Psoas muscle (tissue), 7 donors: ENCODE measurements at regions not wholly inside any gene's neighbourhood (a gene's known extent, or its start where the extent isn't known, plus 50 kb on each side); places are given as distances from the start of the nearest gene placed in this dataset.

Source experiments
- ATAC-seq, 4 donors: fragments of 200-7000 bp; cut with Tn5 transposase; one replicate each; pipeline ENCODE4 v1.9.1; 2020; ENCODE audit warnings: moderate library complexity in 3 of 4, mild to moderate bottlenecking in 2 of 4
- DNase-seq, 2 donors: peaks; one replicate each; pipeline ENCODE4 v3.0.0-alpha.2; 2020
- H3K27ac ChIP-seq: fragments of 200-600 bp; one replicate; pipeline ENCODE4 v1.8.0; 2022
- H3K27me3 ChIP-seq, 3 donors: fragments of 200-600 bp in 1 of 3; one replicate each; pipeline versions ENCODE4 v1.6.1 to v1.8.0; 2013 to 2022; ENCODE audit warnings: low read length in 2 of 3, mild to moderate bottlenecking in 2 of 3, moderate library complexity in 1 of 3; ENCODE audit not compliant: insufficient read depth in 3 of 3
- H3K36me3 ChIP-seq, 2 donors: fragments of 200-600 bp in 1 of 2; one replicate each; pipeline versions ENCODE4 v1.6.1 to v1.8.0; 2013 to 2022; ENCODE audit warnings: low read depth in 1 of 2, mild to moderate bottlenecking in 1 of 2, moderate library complexity in 1 of 2; ENCODE audit not compliant: insufficient read depth in 1 of 2
- H3K4me1 ChIP-seq: fragments of 200-600 bp; one replicate; pipeline ENCODE4 v1.8.0; 2022
- H3K4me3 ChIP-seq: fragments of 200-600 bp; one replicate; pipeline ENCODE4 v1.8.0; 2022; ENCODE audit warnings: mild to moderate bottlenecking
- H3K9me3 ChIP-seq: fragments of 200-600 bp; one replicate; pipeline ENCODE4 v1.8.0; 2022
- WGBS, 3 donors: extraction: QIAGEN DNeasy Blood & Tissue Kit; methylation state at CpG; one replicate each; pipeline versions ENCODE4 v1.1.6 to v1.1.7; 2013; 5-methylcytosine and 5-hydroxymethylcytosine counted together
- intact Hi-C, 2 donors: fragments of 100-400 bp; cut with DNase I; formaldehyde crosslinking; loops; one replicate each; pipeline versions ENCODE4 v1.11.0 to v1.14.2; 2022
- TF ChIP-seq, protein P1 (sequence below): fragments of 200-600 bp; IDR thresholded peaks from one replicate; pipeline ENCODE4 v1.8.0; 2022; ENCODE audit warnings: antibody characterized with exemption
- donor health status: healthy with polysubstance abuse.
- donor health status: DM: no; HTN: no; CAD: no; lungs with moderate emphysema.
- donor health status: Bipolar disorder and iron deficiency.
- donor health status: healthy.
- donor health status: DM: yes; HTN: yes; CAD: no.
- donor health status: DM: no; HTN: no; CAD: no.
- donor health status: DM: yes; HTN: yes; CAD: no.

DNA sequence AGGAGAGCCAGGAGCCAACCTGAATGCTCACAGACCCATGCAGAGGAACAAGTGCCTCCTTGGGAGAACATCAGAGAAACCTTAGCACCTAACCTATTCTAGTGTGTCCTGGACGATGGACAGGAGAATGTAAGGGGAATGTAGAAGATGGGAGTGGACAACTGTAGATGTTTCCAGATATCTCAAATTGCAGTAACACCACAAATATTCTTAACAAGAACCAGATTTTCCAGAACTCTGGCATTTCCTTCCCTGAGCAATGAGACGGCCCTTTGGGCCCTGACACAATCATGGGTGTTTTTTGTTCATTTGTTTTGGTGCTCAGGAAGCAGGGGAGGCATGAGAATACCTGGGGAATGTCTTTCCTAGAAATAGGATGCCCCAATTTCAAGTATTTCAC, 196.1 kb upstream of the PRSS1 start:
- Histone ChIP-seq H3K36me3 (no peaks in the 10 kb centered on the region), H3K4me1 (peaks cover 6% of the 10 kb centered on the region), H3K9me3 (no peaks in the 10 kb centered on the region), H3K27me3 (no peaks in the 10 kb centered on the region), H3K4me3 (no peak overlapping the region), H3K27ac (no peak overlapping the region)
- 85 to 94% (median 85%) methylated on average over 2 of the region's 2 CpGs for WGBS, 3 donors
- no peak for ATAC-seq
- DNase-seq, result no peak
- TF ChIP-seq, protein P1, sequence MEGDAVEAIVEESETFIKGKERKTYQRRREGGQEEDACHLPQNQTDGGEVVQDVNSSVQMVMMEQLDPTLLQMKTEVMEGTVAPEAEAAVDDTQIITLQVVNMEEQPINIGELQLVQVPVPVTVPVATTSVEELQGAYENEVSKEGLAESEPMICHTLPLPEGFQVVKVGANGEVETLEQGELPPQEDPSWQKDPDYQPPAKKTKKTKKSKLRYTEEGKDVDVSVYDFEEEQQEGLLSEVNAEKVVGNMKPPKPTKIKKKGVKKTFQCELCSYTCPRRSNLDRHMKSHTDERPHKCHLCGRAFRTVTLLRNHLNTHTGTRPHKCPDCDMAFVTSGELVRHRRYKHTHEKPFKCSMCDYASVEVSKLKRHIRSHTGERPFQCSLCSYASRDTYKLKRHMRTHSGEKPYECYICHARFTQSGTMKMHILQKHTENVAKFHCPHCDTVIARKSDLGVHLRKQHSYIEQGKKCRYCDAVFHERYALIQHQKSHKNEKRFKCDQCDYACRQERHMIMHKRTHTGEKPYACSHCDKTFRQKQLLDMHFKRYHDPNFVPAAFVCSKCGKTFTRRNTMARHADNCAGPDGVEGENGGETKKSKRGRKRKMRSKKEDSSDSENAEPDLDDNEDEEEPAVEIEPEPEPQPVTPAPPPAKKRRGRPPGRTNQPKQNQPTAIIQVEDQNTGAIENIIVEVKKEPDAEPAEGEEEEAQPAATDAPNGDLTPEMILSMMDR, result no peak
- intact Hi-C loops, result no loop called here

DNA sequence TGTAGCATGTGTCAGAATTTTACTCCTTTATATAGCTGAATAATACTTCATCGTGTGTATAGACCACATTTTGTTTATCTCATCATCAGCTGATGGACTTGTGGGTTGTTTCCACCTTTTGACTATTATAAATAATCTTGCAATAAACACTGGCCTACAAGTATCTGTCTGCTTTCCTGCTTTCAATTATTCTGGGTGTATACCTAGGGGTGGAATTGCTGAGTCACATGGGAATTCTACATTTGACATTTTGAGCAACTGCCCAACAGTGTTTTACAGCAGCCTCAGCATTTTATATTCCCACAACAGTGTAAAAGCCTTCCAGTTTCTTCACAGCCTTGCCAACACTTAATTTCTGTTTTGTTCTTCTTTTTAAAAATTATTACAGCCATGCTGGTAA, 200.3 kb upstream of the PRSS1 start:
- no peak overlapping the region for H3K27ac ChIP-seq
- no peaks in the 10 kb centered on the region for H3K9me3 ChIP-seq
- DNase-seq (no peak), ATAC-seq (no peak)
- H3K36me3 ChIP-seq, result no peaks in the 10 kb centered on the region
- no peaks in the 10 kb centered on the region for H3K4me1 ChIP-seq
- no peak overlapping the region for H3K4me3 ChIP-seq
- intact Hi-C loops, result no loop called here
- WGBS, 3 donors, result 78 to 81% (median 80%) methylated on average over 1 of the region's 1 CpG
- H3K27me3 ChIP-seq, result no peaks in the 10 kb centered on the region
- TF ChIP-seq, protein P1, result no peak

DNA sequence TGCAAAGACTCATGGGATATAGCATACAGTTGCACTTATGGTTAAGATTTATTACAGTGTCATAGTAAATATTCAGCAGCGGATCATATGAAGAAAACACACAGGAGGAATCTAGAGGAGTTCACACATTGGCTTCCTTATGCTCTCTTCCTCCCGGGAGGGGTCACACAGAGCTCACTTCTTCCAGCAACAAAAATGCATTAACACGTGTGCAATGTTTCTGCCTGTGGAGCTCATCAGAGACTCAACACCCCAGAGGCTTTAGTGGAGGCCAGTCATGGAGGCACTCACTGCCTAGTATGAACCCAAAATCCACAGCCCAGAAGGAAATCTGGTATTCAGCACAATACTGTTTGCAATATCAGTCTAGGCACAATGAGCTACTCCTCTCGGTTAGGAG, 202.8 kb upstream of the PRSS1 start:
- no peaks in the 10 kb centered on the region for H3K27me3 ChIP-seq
- TF ChIP-seq, protein P1, result no peak
- no peaks in the 10 kb centered on the region for H3K4me1 ChIP-seq
- DNase-seq (no peak), ATAC-seq (no peak)
- intact Hi-C loops, result no loop called here
- H3K27ac ChIP-seq, result no peak overlapping the region
- H3K9me3 ChIP-seq, result no peaks in the 10 kb centered on the region
- no peak overlapping the region for H3K4me3 ChIP-seq
- H3K36me3 ChIP-seq, result no peaks in the 10 kb centered on the region
- 63 to 69% (median 66%) methylated on average over 4 of the region's 4 CpGs for WGBS, 3 donors

DNA sequence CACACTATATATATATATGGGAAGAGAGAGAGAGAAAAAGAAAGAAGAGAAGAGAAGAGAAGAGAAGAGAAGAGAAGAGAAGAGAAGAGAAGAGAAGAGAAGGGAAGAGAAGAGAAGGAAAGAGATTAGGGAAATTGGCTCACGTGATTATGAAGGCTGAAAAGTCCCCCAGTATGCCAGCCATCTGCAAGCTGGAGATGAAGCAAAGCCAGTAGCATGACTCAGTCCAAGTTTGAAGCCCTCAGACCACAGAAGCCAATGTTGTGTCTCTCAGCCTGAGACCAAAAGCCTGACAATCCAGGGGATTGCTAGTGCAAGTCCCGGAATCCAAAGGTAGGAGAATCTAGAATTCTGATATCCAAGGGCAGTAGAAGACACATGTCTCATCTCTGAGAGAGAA, 206.3 kb upstream of the PRSS1 start:
- Histone ChIP-seq H3K9me3 (no peaks in the 10 kb centered on the region), H3K27me3 (no peaks in the 10 kb centered on the region), H3K36me3 (no peaks in the 10 kb centered on the region), H3K27ac (no peak overlapping the region), H3K4me3 (no peak overlapping the region), H3K4me1 (no peaks in the 10 kb centered on the region)
- no peak for ATAC-seq
- intact Hi-C loops, result no loop called here
- TF ChIP-seq, protein P1, result no peak
- 51 to 62% (median 51%) methylated on average over 2 of the region's 2 CpGs for WGBS, 3 donors
- DNase-seq, result no peak

DNA sequence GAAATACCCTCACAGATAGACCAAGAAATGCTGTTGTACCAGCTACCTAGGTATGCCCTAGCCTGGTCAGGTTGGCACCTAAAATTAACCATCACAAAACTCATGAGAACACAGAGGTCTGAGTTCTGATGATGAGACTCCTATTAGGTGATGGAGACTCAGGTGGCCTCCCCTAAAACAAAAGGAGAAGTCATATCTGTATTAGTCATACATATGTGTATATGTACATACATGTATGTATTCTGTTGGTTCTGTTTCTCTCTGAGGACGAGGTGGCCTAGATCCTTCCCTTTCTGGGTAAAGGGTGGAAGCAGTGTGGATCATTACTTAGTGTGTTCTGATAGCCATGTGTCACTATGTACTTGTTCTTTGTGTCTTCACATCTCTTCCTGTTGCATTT, 207.2 kb upstream of the PRSS1 start:
- Histone ChIP-seq H3K36me3 (no peaks in the 10 kb centered on the region), H3K4me1 (no peaks in the 10 kb centered on the region), H3K9me3 (no peaks in the 10 kb centered on the region), H3K4me3 (no peak overlapping the region), H3K27ac (no peak overlapping the region), H3K27me3 (no peaks in the 10 kb centered on the region)
- WGBS, 3 donors, result 69 to 83% (median 79%) methylated on average over 1 of the region's 1 CpG
- ATAC-seq (no peak), DNase-seq (no peak)
- TF ChIP-seq, protein P1, result no peak
- intact Hi-C loops, result no loop called here
